Retinal pigment epithelial cell (primary cell): ENCODE measurements at regions not wholly inside any gene's neighbourhood (a gene's known extent, or its start where the extent isn't known, plus 50 kb on each side); places are given as distances from the start of the nearest gene placed in this dataset.

Source experiments
- DNase-seq: peaks from one replicate; pipeline ENCODE4 v3.0.0-alpha.2; 2010; ENCODE audit warnings: low read depth
- H3K4me3 ChIP-seq: 2 replicates; pipeline ENCODE4 v1.5.1; 2011; ENCODE audit warnings: mild to moderate bottlenecking, low read length, control low read depth, moderate library complexity
- CTCF ChIP-seq: conservative IDR thresholded peaks from 2 replicates; pipeline ENCODE4 v1.5.1; 2011; ENCODE audit warnings: low read depth, low read length, control low read depth, inconsistent platforms

- no peak for TF ChIP-seq CTCF
- H3K4me3 ChIP-seq: no peak overlapping the region
- DNase-seq: no peak
Measured at GRCh38 chr22:47626428-47627390, 864.3 kb downstream of the TBC1D22A start.

GRCh38 chr22:47625531-47626427 is 863.3 kb downstream of the TBC1D22A start:
- DNase-seq: no peak
- no peak overlapping the region for H3K4me3 ChIP-seq
- TF ChIP-seq CTCF: no peak

DNA sequence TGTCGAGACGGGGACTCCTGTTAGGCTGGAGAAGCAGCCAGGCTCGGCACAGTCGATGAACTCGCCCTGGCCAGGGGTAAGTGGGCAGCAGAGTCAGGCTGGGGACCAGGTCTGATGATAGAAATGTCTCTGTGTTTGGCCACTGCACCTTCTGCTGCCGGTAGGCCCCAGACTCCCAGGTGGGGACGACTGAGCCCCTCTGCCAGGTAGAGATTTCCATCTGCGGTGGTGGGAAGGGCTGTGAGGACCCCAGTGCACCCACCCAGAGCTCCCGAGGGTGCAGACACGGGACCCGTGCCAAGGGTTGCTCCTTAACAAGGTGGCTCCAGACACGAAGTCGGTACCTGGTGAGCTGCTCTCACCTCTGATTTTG is 862.5 kb downstream of the TBC1D22A start:
- no peak overlapping the region for H3K4me3 ChIP-seq
- DNase-seq: no peak
- TF ChIP-seq CTCF: no peak

- TF ChIP-seq CTCF: no peak
- no peak overlapping the region for H3K4me3 ChIP-seq
- no peak for DNase-seq
Measured at GRCh38 chr22:47624252-47625012, 862.0 kb downstream of the TBC1D22A start.

- TF ChIP-seq CTCF: no peak
- no peak overlapping the region for H3K4me3 ChIP-seq
- DNase-seq: no peak
Measured at GRCh38 chr22:47623763-47624148, 861.3 kb downstream of the TBC1D22A start.

DNA sequence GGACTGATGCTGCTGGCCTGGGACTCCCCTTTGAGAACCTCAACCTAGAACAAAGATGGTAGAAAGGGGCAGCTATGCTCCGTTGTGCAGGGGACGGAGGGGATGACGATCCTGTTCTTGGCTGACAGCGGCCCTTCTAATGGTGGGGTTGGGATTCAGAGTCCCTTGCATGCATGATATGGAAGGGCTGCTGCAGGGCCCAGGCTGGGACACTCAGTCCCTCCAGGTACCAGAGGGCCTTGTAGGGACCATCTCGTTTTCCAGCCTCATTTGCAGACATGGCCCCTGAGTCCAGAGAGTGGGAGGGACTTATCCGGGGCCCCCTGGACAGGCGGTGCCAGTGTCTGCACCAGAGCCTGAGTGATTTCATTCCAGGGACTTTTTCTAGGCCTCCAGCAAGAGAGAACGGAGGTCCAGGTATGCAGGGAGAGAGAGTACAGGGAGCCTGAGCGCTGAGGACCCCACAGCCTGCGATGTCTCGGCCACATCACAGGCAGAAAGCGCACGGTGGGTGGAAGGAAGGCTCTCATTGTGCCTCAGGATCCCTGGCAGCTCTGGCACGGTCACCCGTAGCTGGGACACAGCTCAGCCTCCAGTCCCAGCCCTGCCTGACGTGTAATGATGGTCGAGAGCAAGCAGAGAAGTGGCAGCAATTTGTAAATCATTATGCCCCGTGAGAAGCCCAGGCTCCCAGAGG is 860.8 kb downstream of the TBC1D22A start:
- H3K4me3 ChIP-seq: no peak overlapping the region
- TF ChIP-seq CTCF: no peak
- DNase-seq: no peak
